ENCODE measurements at regions not wholly inside any gene's neighbourhood (a gene's known extent, or its start where the extent isn't known, plus 50 kb on each side); places are given as distances from the start of the nearest gene placed in this dataset.
"Not testable (repeated sequence)": the region's sequence is repeated elsewhere in the genome, so short reads cannot be mapped to it uniquely, and the experiment has no call there.

- DNase-seq (ENCODE audit: low read depth, low spot score): no peak
Measured at GRCh38 chr6:141498977-141499376, 633.7 kb upstream of the GJE1 start.

GRCh38 chr6:141492521-141493284 lies 640.0 kb upstream of the GJE1 start:
- DNase-seq (ENCODE audit: low read depth, low spot score): no peak

DNA sequence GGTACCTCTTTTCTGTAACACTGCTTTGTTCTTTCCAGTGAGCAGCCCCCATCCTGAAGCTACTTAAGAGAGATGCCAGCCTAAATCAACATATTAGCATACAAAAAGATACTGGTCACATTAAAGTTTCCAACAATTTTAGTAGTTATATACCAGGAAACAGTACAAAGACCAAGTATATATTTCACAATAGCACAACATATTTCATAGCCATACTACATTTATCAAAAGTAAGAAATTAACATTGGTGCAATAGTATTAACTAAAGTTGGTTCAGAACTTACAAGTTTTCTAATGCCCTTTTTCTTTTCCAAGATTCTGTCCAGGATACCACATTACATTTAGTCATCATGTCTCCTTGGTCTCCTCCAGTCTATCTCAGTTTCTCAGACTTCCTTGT lies 641.0 kb upstream of the GJE1 start:
- no peak for DNase-seq (ENCODE audit: low read depth, low spot score)

DNA sequence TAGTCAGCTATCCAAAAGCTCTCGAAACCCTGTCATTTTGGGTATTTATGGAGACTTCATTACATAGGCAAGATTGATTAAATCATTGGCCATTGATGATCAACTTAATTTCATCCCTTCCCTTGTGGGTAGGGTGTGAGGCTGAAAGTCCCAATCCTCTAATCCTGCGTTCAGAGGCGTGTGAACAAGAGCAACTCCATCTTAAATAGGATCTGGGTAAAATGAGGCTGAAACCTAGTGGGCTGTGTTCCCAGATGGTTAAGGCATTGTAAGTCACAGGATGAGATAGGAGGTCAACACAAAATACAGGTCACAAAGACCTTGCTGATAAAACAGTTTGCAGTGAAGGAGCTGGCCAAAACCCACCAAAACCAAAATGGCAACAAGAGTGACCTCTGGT lies 641.7 kb upstream of the GJE1 start:
- DNase-seq (ENCODE audit: low read depth, low spot score): no peak

- DNase-seq (ENCODE audit: low read depth, low spot score): no peak
Measured at GRCh38 chr6:141488488-141488887, 644.2 kb upstream of the GJE1 start.

- no peak for DNase-seq (ENCODE audit: low read depth, low spot score)
Measured at GRCh38 chr6:141486942-141487341, 645.8 kb upstream of the GJE1 start.

GRCh38 chr6:141484711-141485110 lies 648.0 kb upstream of the GJE1 start:
- no peak for DNase-seq (ENCODE audit: low read depth, low spot score)

DNA sequence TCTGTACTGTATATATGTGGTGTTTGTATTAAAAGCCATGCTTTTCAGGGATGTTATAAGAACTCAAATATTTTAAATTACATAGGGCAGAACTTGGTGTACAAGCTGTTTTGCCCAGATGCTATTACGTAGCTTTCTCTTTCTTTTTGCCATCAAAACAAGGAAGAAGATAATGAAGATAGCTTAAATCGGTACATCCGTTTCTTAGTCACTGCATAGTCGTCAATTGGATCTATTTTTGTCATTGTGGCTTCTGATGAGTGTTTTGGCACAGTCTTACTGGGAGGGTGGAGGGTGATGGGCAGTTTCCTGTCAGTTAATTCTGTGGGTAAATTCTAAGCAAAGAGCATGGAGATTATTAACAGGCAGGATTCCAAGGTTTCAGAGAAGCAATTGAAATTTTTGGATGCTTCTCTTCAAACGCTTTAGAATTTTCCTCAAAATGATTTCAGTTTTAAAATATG lies 649.1 kb upstream of the GJE1 start:
- peak; percentile 52 for DNase-seq (ENCODE audit: low read depth, low spot score)

DNA sequence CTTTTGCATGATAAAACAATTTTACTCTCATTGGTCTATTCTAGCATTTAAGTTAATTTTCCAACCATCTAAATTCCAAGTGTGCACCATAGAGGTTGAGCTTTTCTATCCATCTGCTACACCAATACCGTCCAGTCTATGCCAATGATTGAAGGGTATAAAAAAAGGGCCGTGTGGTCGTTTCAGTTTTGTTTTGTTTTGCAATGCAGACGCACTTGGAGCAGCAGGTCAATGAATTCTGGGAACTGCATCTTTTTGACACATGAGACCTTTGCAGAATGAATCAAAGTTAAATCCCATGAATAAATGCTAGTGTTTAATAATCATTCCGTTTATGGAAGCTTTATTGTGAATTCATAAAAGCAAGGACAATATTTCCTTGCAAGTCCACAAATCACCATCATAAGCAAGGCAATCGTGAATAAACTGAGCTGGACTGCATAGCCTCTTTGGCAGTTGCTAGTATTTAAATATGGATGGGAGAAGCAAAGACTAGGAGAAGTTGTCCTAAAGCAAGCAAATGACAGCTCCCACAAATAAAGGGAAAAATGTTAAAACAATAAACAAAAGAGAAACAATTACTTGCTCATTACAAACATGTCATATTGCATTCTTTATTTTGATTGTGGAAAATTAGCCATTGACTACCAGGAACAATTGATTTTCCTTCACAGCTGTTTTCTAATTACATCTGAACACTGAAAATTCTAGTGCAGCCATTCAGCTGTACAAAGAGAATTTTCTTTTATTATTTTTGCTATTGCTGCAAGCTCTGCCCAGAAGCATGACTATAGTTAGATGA lies 649.7 kb upstream of the GJE1 start:
- DNase-seq (ENCODE audit: low read depth, low spot score): no peak

DNA sequence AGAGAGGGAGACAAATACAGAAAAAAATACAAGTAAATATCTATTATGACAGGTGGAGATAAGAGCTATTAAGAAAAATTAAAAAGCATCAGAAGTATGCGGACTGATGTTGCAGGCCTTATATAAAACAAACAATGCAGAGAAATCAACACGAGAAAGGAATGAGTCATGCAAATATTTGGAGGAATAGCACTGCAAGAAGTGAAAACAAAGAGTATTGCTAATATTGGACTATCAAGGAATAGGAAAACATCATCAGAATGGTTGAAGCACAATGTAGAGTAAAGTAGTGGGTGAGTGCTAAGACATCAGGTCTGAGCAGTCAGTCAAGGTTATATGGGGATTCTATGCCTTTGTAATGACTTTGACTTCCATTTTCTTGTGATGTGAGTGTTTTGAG lies 657.5 kb upstream of the GJE1 start:
- no peak for DNase-seq (ENCODE audit: low read depth, low spot score)

DNA sequence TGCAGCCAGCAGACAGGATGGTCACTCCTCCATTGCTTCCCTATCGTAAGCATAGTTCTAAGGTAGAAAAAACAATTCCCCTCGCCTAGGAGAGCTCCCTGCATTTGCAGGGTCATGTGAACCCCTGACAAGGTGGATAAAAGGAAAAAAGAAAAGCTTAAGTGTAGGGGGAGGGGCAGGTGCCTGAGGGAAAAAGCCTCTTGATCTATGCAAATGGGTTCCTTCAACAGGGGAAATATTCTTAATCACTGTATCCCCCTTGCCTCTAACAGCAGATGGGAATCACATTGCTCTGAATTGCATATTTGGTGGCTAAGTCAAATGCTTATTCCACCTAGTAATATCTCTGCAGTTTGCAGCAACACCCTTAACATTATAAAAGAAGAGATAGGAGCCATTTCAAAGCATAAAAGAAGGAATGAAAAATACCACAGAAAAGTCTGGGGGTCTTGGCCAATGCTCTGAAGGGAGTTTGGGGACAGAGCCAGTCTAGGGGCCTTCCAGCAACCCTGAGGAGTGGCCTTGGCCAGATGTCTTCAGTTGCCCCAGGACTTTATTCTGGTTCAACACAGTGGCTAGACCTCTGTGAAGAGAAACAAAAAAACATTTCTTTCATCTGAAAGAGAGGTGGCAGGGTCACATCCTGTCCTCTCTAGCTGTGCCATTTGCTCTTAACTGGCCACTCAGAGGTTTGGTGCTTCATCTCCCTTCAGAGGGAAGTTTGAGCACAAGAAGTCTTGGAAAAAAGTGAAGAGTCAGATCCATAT lies 660.4 kb upstream of the GJE1 start:
- DNase-seq (ENCODE audit: low read depth, low spot score): no peak

GRCh38 chr6:141470810-141471209 lies 661.9 kb upstream of the GJE1 start:
- DNase-seq (ENCODE audit: low read depth, low spot score): no peak

GRCh38 chr6:141467881-141468280 lies 664.8 kb upstream of the GJE1 start:
- DNase-seq (ENCODE audit: low read depth, low spot score): no peak

DNA sequence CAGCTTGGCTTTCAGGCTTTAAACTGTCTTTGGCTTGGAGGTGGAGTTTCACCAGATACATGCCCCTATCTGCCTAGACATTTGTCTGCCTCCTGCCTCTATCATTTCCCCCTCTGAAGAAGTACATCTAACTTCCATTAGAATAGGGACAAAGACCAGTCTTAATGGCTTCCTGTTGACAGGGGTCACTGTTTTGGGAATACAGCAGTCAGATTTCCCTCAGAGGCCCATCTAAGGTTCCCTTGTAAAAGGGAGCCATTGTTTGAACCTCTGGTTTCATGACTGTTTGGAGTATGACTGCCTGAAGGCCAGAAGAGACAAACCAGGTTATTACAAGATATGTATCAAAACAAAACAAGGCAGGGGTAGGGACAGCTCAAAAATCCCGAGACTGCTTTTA lies 665.7 kb upstream of the GJE1 start:
- no peak for DNase-seq (ENCODE audit: low read depth, low spot score)

DNA sequence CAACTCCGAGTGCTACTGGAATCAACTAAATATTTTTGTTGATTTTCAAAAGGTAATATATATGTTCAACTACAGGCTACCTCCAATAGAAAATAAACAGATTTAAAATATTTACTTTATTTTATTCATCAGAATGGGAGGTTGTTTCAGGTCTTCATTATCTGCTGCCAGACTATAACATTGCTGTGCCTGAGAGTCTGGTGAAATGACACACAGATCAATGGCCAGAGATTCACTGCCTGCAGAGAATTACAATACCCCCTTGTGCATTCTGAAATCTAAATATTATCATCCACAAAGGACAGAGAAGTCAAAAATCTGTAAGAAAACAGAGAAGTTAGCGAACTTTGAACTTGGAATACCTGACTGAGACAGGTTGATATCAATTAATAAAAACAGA lies 667.8 kb upstream of the GJE1 start:
- no peak for DNase-seq (ENCODE audit: low read depth, low spot score)

- DNase-seq (ENCODE audit: low read depth, low spot score): no peak
Measured at GRCh38 chr6:141464490-141464889, 668.2 kb upstream of the GJE1 start.

DNA sequence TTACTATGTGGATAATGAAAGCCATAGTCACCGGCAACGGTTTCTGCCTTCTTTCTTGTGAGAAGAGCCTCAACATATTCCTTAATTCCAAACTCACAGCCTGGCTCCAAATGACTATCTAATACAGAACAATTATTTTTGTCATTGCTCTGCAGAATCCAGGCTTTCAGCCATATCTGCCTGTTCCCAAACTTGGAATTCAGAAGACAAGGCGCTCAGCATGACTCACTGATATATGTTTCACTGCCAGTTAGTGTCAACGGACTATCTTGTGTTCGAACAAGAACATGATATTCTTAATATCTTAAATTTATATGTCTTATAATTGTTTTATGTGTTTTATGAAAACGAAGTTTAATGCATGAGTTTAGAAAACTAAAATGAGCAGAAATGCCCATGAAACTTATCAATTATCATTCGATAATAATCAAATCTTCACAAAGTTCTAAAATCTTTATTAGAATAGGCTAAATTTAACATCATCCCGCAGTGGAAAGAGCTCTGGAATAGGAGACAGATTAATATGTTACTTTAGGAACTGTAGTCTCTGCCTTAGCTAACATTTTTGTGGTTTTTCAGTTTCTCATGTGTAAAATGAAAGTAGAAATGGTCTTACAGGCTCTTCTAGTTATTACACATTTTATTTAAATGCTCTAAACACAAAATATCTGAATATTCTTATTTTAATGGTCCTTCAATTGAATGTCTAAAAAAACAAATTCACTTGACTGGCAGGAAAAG lies 669.3 kb upstream of the GJE1 start:
- no peak for DNase-seq (ENCODE audit: low read depth, low spot score)

- DNase-seq (ENCODE audit: low read depth, low spot score): no peak
Measured at GRCh38 chr6:141460743-141461484, 671.8 kb upstream of the GJE1 start.

DNA sequence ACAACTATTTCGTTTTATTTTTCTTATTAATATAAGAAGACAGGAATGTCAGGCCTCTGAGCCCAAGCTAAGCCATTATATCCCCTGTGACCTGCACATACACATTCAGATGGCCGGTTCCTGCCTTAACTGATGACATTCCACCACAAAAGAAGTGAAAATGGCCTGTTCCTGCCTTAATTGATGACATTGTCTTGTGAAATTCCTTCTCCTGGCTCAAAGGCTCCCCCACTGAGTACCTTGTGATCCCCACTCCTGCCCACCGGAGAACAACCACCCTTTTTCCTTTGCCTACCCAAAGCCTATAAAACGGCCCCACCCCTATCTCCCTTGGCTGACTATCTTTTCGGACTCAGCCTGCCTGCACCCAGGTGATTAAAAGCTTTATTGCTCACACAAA lies 672.5 kb upstream of the GJE1 start:
- DNase-seq (ENCODE audit: low read depth, low spot score): not testable (repeated sequence)

GRCh38 chr6:141457984-141458383 lies 674.7 kb upstream of the GJE1 start:
- DNase-seq (ENCODE audit: low read depth, low spot score): not testable (repeated sequence)

DNA sequence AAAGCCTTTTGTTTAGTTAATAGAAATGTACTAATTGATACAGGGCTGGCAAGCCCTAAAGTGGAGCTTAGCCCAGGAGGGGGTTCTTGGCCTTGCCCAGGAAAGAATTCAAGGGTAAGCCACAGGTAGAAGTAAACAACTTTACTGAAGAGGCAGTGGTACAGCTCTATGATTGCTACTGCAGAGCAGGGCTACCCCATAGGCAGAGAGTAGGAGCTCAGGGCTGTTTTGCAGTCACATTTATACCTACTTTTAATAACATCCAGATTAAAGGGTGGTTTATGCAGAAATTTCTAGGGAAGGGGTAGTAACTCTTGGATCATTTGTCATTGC lies 680.4 kb upstream of the GJE1 start:
- no peak for DNase-seq (ENCODE audit: low read depth, low spot score)

All from smooth muscle cell of the brain vasculature (primary cell).